Adrenal gland (tissue), 5 donors: ENCODE measurements at regions not wholly inside any gene's neighbourhood (a gene's known extent, or its start where the extent isn't known, plus 50 kb on each side); places are given as distances from the start of the nearest gene placed in this dataset.

Experiments used
- CTCF ChIP-seq, 6 experiments: fragments of 450-650 bp in 4 of 6; fragments of 200-600 bp in 2 of 6; sonication (generic) in 1 of 6; IDR thresholded peaks; 1 replicate in 5 of 6; 2 replicates in 1 of 6; pipeline versions ENCODE4 v1.5.1 to v1.8.0; 2016 to 2021; ENCODE audit warnings: antibody characterized with exemption in 6 of 6, mild to moderate bottlenecking in 2 of 6, moderate library complexity in 1 of 6
- POLR2A ChIP-seq, 2 donors: fragments of 450-650 bp; IDR thresholded peaks; one replicate each; pipeline ENCODE4 v1.6.1; 2017; ENCODE audit warnings: antibody characterized with exemption in 2 of 2, mild to moderate bottlenecking in 2 of 2, moderate library complexity in 1 of 2
- donor health status: DM: no; HTN: no; CAD: no.

DNA sequence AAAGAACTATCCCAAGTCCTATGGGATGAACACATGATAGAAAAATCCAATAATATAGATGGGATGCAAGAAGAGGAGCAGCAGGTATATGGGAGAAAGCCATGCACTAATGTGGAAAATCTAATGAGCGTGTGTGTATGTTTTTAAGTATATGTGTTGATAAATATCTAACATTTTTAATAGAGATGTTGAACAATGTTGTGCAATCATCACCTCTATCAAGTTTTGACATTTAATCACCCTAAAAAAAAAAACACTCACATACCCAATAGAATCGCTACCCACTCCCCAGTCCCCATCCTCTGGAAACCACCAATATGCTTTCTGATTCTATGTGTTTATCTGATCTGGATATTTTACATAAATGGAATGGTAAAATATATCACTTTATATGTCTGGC lies 983.7 kb downstream of the SUCLG1 start:
- no peak for TF ChIP-seq CTCF (IDR thresholded peaks at IDR 0.05)
- TF ChIP-seq POLR2A (IDR thresholded peaks at IDR 0.05), result no peak
